Ramos (cell line): ENCODE measurements at regions not wholly inside any gene's neighbourhood (a gene's known extent, or its start where the extent isn't known, plus 50 kb on each side); places are given as distances from the start of the nearest gene placed in this dataset.

Experiments
- in situ Hi-C: fragments of 300-500 bp; cut with MboI; formaldehyde crosslinking; loops from one replicate; pipeline ENCODE4 v1.14.3; 2022; ENCODE audit warnings: low sequenced_read_pairs; ENCODE audit not compliant: unreplicated experiment

DNA sequence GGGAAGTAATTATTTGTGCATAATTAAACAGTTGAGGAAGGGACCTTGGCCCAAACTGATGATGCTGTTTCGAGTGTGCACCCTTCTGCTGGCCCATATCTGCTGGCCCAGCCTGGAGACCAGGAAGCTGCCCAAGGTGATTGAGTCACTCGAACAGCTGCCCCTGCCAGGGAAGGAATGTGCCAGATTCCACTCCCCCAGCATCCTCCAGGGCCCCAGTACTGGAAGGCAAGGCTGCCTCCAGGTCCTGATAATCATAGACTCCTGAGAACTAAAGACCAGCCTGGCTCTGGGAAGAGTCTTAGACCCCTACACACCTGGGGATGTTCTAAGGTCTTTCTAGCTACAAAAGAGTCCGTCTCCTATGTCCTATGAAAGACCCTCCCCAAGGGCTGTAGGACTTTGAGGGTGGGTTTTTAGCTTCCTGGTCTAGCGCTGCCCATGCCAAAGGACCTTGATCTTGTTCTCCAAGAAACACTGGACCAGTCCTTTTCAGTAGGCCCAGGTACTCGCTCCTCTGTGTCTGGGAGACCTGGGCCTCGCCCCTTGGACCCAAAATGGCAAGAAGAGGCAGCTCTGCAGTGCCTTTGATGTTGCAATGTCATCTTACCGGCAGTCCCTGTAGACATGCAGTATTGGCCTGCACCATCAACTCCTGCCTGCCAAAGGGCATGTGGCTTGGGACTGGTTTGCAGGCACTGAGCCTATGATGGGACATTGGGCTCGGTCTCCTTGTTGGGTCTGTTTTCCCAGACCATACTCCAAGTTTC is 103.2 kb upstream of the GPR26 start:
- in situ Hi-C loops = no loop called here

DNA sequence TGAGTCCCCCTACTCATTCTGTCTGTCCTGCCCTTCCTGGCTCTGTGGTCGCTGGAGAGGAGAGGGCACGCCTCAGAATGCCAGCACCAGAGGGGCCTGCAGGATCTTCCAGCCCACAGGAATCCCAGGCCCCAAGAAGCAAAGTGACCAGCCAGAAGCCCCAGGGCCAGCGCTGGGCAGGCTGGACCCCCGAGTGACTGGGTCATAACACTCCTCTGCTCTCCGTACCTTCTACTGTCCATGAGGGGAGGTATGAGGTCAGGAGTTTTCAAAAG is 102.6 kb upstream of the GPR26 start:
- in situ Hi-C loops = no loop called here

DNA sequence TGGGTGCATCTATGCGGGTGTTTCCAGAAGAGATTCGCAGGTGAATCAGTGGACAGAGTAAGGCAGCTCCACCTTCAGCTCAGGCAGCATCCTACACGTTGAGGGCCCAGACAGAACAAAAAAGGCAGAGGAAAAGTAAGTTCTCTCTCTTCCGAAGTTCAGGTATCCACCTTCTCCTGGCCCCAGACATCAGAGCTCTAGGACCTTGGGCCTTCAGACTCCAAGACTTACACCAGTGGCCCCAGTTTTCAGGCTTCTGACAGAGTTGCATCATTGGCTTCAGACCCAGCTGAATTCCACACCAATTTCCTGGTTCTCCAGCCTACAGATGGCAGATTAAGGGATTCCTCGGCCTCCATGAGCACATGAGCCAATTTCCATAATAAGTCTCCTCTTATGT is 102.2 kb upstream of the GPR26 start:
- in situ Hi-C loops = no loop called here

DNA sequence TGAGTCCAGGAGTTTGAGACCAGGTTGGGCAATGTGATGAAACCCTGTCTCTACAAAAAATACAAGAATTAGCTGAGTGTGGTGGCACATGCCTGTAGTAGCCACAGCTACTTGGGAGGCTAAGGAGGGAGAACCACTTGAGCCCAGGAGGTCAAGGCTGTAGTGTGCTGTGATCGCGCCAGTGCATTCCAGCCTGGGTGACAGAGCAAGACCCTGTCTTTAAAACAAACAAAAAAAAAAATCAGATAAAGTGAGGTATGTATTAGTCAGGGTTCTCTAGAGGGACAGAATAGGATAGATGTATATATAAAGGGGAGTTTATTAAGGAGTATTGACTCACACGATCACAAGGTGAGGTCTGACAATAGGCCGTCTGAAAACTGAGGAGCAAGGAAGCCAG is 101.5 kb upstream of the GPR26 start:
- in situ Hi-C loops = no loop called here

DNA sequence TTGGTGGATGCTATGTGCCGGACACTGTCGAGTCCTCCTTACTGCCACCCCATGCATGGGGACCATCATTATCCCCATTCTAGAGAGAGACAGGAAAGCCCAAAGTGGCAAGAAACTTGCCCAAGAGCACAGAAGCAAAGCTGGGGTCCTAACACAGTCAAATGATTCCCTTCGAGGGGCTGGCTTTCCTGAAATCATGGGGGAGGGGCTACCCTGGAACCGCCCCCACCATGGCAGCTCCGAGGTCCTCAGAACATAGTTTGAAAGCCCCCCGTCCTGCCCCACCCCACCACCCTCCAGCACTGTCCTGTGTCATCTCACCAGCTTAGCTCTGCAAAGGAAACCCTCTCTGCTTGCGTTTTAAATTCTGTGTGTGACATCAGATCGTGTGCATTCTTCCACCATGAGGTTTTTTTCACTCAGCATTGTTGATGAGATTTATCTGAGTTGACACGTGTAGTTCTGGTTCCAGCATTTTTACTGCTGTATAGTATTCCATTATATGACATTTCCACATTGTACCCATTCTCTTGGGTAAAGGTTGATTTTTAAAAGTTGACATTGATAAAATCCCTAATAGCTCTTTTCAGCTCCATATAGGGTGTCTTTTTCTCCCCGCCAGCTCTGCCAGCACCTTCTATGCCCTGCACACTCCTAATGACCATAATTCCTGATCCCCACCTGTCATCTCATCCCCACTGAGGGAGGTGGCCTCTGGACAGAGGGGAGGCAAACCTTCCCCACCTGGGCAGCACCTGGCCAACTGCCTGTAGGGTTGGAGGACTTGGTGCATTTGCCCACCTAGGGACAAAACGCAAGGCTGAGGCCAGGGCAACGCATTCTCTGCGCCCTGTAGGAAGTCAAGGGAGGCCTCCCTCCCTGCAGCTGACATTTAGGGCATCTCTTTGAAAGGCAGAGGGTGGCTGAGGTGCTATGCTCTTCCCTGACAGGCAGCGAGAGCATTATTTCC is 100.2 kb upstream of the GPR26 start:
- in situ Hi-C loops = no loop called here

DNA sequence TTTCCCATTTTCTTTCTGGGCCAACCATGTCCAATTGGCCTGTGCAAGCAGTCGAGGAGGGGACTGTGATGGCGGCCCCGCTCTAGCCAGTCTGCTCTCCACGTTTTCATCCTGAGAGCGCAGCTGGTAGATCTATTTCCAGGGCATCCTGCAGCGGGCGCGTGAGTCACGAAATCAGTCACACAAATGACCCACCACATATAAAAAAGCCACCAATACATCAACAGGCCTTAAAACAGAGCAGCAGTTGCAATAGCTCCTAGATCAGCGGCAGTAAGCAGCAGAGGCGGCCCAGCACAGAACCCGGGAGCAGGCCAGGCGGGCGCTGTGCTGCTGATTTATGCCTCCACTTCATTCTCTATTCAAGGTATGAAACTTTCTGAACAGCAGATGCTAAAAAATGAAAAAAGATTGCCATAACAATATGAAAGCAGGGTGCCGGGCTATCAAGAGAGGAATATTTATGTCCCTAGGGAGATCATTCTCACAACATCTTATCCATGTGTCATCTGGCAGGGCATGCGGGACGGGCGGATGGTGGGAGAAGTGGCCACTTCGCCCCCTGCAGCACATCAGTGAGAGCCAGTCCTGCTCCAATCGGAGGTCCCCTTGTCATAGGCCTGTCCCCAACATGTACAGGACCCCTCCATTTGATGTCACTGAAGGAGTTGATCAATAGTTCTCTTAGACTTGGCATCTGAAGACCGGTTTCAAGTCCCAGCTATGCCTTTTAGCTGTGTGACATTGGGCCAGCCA is 98.0 kb upstream of the GPR26 start:
- in situ Hi-C loops = no loop called here

DNA sequence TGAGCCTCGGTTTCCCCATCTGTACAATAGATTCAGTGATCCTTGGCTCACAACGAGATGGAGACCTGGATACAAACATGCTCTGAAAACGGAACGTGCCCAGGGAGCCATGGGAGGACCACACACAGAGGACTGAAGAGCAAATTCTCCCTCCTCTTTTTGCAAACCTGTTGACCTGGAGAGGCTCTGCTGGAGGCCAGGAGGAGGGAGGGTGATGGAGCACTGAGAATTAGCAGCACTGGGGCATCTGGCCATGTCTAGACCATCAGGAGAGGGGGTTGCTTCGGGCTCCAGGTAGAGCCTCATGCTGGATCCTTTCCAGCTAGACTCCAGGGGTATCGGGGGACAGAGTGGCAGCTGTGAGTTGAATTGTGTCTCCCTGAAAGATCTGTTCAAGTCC is 97.4 kb upstream of the GPR26 start:
- in situ Hi-C loops = no loop called here

DNA sequence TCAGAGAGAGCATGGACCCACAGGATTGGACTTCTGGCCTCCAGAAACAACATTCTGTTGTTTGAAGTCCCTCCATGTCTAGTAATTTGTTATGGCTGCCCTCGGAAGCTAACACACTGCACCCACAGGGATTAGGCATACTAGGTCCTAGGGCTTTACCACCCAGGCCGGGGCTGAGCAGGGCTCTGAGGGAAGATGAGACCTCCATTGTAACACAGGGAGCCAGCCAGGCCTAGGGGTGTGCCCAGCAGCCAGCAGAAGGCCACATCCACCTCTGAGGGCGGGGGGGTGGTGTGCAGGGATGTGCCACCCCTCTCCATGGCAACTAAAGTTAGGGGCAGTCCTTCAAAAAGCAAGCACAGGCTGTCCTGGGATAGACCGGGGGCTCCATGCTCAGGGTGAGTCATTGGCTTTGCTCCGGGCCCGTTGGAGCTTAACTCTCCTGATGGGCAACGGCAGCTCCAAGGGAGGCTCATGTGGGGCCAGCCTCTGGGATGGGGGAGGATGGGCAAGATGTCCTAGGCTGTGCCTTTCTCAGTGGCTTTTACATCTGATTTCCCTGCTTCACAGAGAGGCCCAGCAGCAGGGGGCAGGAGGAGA is 96.6 kb upstream of the GPR26 start:
- in situ Hi-C loops = loop anchor here (10.0 kb wide), 1 partner anchor 815 kb away; no protein-coding TSS in a partner anchor

DNA sequence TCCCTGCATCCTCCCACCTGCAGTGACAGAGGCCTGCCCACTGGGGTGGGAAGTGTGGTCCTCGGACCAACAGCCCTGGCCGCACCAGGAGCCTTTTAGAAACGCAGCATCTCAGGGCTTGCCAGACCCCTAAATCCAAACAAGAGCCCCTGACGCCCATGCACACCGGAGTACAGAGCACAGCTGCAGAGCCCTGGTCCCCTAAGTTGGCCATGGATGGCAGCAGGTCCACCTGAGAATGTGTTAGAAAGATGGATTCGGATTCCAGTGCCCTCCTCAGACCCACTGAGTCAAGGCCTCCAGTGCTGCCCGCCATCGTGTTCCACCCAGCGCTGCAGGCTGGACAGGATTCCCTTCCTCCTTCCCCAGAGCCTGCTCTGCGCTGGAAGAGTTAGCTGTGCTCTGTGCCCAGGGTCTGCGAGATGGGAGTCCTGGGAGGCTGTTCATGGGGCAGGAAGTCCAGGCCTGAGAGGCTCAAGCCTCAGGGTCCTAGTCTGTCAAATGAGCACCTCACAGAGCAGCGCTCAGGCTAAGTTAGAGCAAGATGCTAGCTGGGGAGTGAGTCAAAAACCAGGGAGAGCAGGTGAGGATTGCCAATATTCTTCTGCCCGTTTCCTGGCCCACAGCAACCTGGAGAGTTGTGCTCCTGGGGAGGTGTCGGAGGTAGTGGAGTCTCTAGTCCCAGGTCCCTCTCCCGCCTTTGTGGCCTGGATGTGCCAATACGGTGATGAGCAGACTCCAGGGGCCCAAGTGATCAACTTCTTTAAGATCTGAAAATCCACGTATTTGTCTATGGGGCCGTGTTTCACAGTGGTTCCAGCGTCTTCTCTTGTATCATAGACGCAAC is 95.9 kb upstream of the GPR26 start:
- in situ Hi-C loops = loop anchor here (10.0 kb wide), 1 partner anchor 815 kb away; no protein-coding TSS in a partner anchor

DNA sequence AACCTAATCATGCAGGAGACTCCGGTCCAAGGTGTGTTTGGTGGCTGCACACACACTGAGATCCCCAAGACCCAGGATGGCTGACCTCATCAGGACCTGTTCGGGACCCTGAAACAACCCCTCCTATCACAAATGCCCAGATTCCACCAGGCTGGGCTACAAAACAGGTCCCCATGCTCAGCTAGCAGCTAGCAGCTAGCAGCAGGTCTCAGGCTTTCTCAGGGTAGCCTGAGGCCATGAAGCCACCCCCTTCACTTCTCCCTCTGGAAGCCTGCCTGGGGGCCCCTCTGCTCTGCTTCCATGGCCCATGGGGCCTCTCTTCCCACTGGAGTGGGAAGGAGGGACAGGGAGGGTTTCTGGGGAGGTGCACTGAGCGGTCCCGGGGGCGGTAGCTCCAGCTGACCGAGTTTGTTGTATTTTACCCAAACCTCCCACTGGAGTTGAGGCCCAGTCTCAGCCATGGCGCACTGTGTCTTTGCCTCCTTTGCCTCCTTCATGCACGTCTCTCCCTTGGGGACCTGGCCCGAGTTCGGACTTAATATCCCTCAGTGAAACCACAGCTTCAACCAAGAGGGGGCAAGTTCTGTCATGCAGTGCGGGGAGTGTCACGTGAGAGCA is 95.1 kb upstream of the GPR26 start:
- in situ Hi-C loops = loop anchor here (10.0 kb wide), 1 partner anchor 814 kb away; no protein-coding TSS in a partner anchor

DNA sequence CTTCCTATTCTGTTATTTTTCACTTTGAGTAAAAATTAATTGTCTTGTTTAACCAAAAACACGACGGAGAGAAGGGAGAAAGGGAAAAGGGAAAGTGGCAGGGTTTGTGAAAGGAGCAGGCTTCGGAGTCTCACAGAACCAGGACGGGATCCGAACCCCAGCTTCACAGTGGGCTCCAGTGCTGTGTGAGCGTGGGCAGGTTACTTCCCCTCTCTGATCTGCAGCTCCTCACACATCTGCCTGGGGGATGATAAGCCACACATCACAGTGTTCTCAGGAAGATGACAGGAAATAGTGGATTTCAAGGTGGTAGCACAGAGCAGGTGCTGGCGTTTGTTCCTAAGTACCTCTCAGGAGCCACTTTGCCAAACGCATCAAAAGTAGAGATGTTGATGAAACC is 94.2 kb upstream of the GPR26 start:
- in situ Hi-C loops = loop anchor here (10.0 kb wide), 1 partner anchor 813 kb away; no protein-coding TSS in a partner anchor

DNA sequence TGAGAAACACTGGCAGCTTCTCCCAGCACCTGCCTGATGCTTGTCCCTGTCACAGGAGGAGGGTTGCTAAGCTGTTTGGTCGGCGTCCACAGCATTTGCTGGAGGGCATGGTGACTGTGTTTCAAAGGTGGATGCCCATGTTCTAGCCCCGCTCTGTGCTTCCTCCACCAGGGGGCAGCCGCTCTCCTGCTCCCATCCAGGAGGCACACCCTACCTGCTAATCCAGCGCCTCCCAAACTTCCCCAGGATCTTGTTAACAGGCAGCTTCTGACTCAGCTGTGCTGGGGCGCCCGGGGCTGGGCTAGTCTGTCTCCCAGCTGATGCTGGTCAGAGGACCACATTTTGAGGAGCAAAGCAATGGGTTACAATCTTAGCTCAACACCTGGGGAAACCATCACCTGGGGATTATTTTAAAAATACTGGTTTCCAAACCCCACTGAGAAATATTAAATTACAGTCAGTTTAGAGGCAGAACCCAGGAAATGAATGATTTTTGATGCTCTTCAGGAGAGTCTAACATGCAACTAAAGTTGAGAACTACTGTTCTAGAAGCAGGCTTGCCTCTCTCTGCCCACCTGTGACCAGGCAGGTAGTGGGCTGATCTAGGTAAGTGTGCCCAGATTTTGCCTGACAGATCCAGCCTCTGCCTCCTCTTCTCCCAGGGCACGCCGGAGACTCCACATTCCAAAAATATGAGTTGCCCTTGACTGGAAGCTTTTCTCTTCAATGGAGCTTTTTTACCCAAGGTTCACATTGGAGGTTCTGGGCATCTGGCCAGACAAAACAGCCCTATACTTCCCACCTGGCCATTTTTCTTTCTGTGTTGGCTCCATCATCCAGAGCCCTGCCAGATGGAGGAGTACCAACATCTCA is 92.7 kb upstream of the GPR26 start:
- in situ Hi-C loops = loop anchor here (10.0 kb wide), 1 partner anchor 811 kb away; no protein-coding TSS in a partner anchor

DNA sequence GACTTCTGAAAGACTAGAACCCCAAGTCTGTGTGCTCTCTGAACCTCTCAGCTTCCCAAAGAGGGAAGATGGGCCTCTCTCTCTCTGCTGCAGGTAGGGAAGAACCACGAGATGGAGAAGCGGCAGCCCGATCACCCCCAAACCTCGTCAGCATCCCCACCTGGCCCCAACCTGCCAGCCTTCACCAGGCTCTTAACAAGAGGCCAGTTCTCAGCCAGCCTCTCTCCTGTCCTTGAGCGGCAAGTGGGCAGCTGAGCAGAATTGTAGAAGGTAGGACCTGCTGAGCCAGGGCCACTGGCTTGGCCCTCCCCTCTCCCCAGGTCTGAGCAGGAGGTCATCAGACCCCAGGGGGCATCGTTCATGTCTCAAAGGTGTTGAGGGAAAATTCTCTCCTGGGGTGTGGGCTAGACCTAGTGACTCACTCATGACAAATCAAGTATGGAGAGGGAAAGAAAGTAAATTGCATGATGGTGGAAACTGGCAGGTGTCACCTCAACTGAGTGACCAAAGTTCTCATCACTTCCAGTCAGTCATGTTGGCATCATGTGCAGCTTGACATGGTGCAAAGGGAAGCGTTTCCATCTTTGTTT is 92.0 kb upstream of the GPR26 start:
- in situ Hi-C loops = loop anchor here (10.0 kb wide), 1 partner anchor 811 kb away; no protein-coding TSS in a partner anchor

DNA sequence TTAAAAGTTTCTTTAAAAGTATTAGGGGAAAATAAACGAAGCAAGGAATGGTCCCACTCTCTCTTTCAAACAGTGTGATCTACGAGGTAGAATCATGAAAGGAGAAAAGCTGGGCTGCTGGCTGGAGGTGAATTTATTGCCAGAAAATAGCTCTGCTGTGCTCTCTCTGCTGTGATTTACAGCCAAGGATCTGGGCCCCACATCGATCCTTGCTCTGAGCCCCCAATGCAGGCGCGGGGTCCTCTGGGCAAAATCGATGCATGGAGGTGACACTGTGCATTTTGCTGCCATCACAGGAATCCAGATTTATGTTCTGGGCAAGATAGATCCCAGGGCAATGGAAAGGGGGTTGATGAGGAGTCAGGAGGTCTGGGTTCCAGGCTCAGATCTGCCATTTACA is 91.0 kb upstream of the GPR26 start:
- in situ Hi-C loops = loop anchor here (10.0 kb wide), 1 partner anchor 810 kb away; no protein-coding TSS in a partner anchor

DNA sequence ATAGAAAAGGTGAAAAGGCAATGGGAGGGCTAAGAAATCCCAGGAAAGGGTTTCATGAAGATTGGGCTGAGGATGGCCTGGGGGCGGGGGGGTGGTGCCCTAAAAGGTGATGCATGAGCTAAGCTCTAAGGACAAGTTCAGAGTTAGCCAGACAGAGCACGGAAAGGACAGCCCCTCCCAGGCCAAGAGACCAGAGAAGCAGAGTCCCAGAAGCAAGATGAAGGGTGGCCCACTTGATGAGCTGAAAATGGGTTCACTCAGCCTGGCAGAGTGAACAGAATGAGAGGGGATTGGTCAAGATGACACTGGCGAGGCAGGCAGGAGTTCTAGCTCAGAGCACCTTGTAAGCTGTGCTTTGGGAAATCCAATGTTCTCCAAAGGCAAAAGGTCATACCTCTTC is 89.4 kb upstream of the GPR26 start:
- in situ Hi-C loops = loop anchor here (10.0 kb wide), 1 partner anchor 808 kb away; no protein-coding TSS in a partner anchor

DNA sequence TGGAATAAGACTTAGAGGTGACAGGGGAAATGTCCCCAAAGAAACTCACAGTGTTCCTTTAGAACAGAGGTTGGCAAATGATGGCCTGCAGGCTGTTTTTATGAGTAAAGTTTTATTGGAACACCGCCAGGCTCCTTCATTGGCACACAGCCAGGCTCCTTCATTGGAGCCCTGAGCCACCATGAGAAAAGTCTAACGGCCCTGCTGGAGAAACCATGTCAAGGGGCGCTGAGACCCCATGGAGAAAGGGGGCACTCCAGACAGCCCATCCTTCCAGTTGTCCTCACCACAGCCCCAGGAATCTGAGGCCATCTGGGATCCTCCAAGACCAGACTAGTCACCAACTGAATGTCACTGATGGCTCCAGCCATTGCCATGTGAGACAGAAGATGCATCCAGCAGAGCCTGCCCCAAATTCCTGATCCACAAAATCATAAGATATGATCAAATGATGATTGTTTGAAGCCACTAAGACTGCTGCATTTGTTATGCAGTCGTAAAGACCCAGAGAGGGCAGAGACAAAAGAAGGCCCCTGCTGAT is 88.2 kb upstream of the GPR26 start:
- in situ Hi-C loops = loop anchor here (10.0 kb wide), 1 partner anchor 807 kb away; no protein-coding TSS in a partner anchor

DNA sequence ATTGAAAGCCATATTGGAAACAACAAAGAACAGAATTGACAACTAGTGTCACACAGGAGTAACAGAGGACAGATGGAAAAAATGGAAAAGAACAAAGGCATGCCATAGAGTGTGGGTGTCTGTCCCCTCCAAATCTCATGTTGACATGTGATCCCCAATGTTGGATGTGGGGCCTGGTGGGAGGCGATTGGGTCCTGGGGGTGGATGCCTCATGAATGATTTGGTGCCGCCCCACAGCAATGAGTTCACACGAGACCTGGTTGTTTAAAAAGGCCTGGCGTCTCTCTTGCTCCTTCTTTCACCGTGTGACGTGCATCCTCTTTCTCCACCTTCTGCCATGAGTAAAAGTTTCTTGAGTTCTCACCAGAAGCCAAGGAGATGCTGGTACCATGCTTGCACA is 87.4 kb upstream of the GPR26 start:
- in situ Hi-C loops = loop anchor here (10.0 kb wide), 1 partner anchor 806 kb away; no protein-coding TSS in a partner anchor
